CD14-positive monocyte (primary cell): ENCODE measurements at regions not wholly inside any gene's neighbourhood (a gene's known extent, or its start where the extent isn't known, plus 50 kb on each side); places are given as distances from the start of the nearest gene placed in this dataset.

Source experiments
- DNase-seq, 3 donors: peaks; one replicate each; pipeline ENCODE4 v3.0.0-alpha.2; 2011 to 2022
- H2AFZ ChIP-seq: 2 replicates; pipeline ENCODE4 v1.6.0; 2012; ENCODE audit warnings: mild to moderate bottlenecking, low read depth, low read length, inconsistent platforms; ENCODE audit not compliant: insufficient read depth, poor library complexity, severe bottlenecking
- H3K27ac ChIP-seq, 2 donors: 1 replicate in 1 of 2; 2 replicates in 1 of 2; pipeline ENCODE4 v1.5.1; 2012 to 2013; ENCODE audit warnings: low read length in 2 of 2, control low read depth in 1 of 2, inconsistent platforms in 1 of 2, low read depth in 1 of 2, mild to moderate bottlenecking in 1 of 2
- H3K27me3 ChIP-seq, 2 donors: one replicate each; pipeline versions ENCODE4 v1.6.0 to v1.6.1; 2011 to 2013; ENCODE audit warnings: low read length in 2 of 2; ENCODE audit not compliant: control insufficient read depth in 2 of 2, insufficient read depth in 2 of 2
- H3K36me3 ChIP-seq, 2 donors: replicated peaks in 1 of 2; 1 replicate in 1 of 2; 2 replicates in 1 of 2; pipeline versions ENCODE4 v1.5.1 to v1.6.1; 2012 to 2013; ENCODE audit warnings: low read length in 2 of 2, control low read depth in 1 of 2, inconsistent platforms in 1 of 2, mild to moderate bottlenecking in 1 of 2; ENCODE audit not compliant: insufficient read depth in 2 of 2, control insufficient read depth in 1 of 2
- H3K4me1 ChIP-seq, 2 donors: 1 replicate in 1 of 2; 2 replicates in 1 of 2; pipeline versions ENCODE4 v1.5.1 to v1.6.1; 2012 to 2013; ENCODE audit warnings: low read length in 2 of 2, control low read depth in 1 of 2, inconsistent platforms in 1 of 2, mild to moderate bottlenecking in 1 of 2, moderate library complexity in 1 of 2; ENCODE audit not compliant: insufficient read depth in 2 of 2, control insufficient read depth in 1 of 2
- H3K4me2 ChIP-seq: replicated peaks from 2 replicates; pipeline ENCODE3; 2012; ENCODE audit warnings: low read length, moderate library complexity, mild to moderate bottlenecking; ENCODE audit not compliant: poor library complexity, severe bottlenecking; ENCODE audit errors: extremely low read depth
- H3K4me3 ChIP-seq, 3 experiments: fragments of 200-600 bp in 1 of 3; sonication (generic) in 1 of 3; replicated peaks in 1 of 3; 1 replicate in 2 of 3; 2 replicates in 1 of 3; pipeline ENCODE4 v1.5.1; 2011 to 2013; ENCODE audit warnings: low read length in 3 of 3, mild to moderate bottlenecking in 3 of 3, control low read depth in 2 of 3, low read depth in 2 of 3, inconsistent platforms in 1 of 3, moderate library complexity in 1 of 3
- H3K79me2 ChIP-seq: 2 replicates; pipeline ENCODE4 v1.6.0; 2012; ENCODE audit warnings: mild to moderate bottlenecking, control low read depth, inconsistent platforms, low read length, moderate library complexity; ENCODE audit not compliant: insufficient read depth
- H3K9ac ChIP-seq: 2 replicates; pipeline ENCODE4 v1.6.0; 2017; ENCODE audit warnings: low read length, mild to moderate bottlenecking; ENCODE audit not compliant: insufficient read depth, poor library complexity, severe bottlenecking
- H3K9me3 ChIP-seq, 2 donors: replicated peaks in 1 of 2; 1 replicate in 1 of 2; 2 replicates in 1 of 2; pipeline versions ENCODE4 v1.5.1 to v1.6.1; 2012 to 2013; ENCODE audit warnings: low read length in 2 of 2, control low read depth in 1 of 2; ENCODE audit not compliant: control insufficient read depth in 1 of 2, insufficient read depth in 1 of 2
- H4K20me1 ChIP-seq: 2 replicates; pipeline ENCODE4 v1.6.0; 2012; ENCODE audit warnings: mild to moderate bottlenecking, low read length, control low read depth, moderate library complexity; ENCODE audit not compliant: insufficient read depth
- H3K27ac Mint-ChIP-seq, 7 donors: one replicate each; pipeline ENCODE4 v1.8.0; 2020; ENCODE audit warnings: mild to moderate bottlenecking in 7 of 7, mixed read lengths in 7 of 7, moderate library complexity in 6 of 7, inconsistent platforms in 2 of 7
- H3K27me3 Mint-ChIP-seq, 3 donors: one replicate each; pipeline ENCODE4 v1.8.0; 2021 to 2022; ENCODE audit warnings: low read depth in 3 of 3, mild to moderate bottlenecking in 3 of 3, mixed read lengths in 3 of 3, moderate library complexity in 3 of 3, inconsistent platforms in 1 of 3
- H3K36me3 Mint-ChIP-seq, 2 donors: one replicate each; pipeline ENCODE4 v1.8.0; 2020; ENCODE audit warnings: mixed read lengths in 2 of 2, inconsistent platforms in 1 of 2, mild to moderate bottlenecking in 1 of 2
- H3K4me1 Mint-ChIP-seq: one replicate; pipeline ENCODE4 v1.8.0; 2020; ENCODE audit warnings: mild to moderate bottlenecking, mixed read lengths
- H3K4me3 Mint-ChIP-seq, 2 donors: one replicate each; pipeline ENCODE4 v1.8.0; 2020; ENCODE audit warnings: mild to moderate bottlenecking in 2 of 2, mixed read lengths in 2 of 2, moderate library complexity in 1 of 2
- H3K9me3 Mint-ChIP-seq, 7 donors: one replicate each; pipeline ENCODE4 v1.8.0; 2020 to 2022; ENCODE audit warnings: mixed read lengths in 7 of 7, mild to moderate bottlenecking in 6 of 7, moderate library complexity in 6 of 7, inconsistent platforms in 2 of 7
- WGBS: methylation state at CpG from one replicate; pipeline ENCODE4 v1.1.5; 2013; ENCODE audit warnings: missing lambda C conversion rate; ENCODE audit not compliant: insufficient coverage; 5-methylcytosine and 5-hydroxymethylcytosine counted together
- intact Hi-C, 2 donors: fragments of 100-400 bp; cut with micrococcal nuclease; formaldehyde crosslinking; loops; one replicate each; pipeline versions ENCODE4 v1.15.0 to v1.15.1; 2023
- TF ChIP-seq, protein P1 (sequence below): fragments of 200-600 bp; IDR thresholded peaks from one replicate; pipeline ENCODE4 v1.8.0; 2022; ENCODE audit warnings: antibody characterized with exemption, mild to moderate bottlenecking

GRCh38 chr1:187038784-187039183 is 210.0 kb downstream of the PLA2G4A start:
- Mint-ChIP-seq H3K4me3 (no peak overlapping the region), H3K4me1 (no peaks in the 10 kb centered on the region), H3K36me3 (no peaks in the 10 kb centered on the region), H3K9me3 (peaks cover 7 to 14% (median 11%) of the 10 kb centered on the region in 7 donors), H3K27ac (no peak overlapping the region), H3K27me3 (peaks cover 0 to 2% (median 1%) of the 10 kb centered on the region in 3 donors)
- H3K4me2 ChIP-seq: no peak overlapping the region
- WGBS: 0% methylated on average over 1 of the region's 1 CpG
- no peaks in the 10 kb centered on the region for H3K27me3 ChIP-seq
- H3K4me1 ChIP-seq: no peaks in the 10 kb centered on the region
- no peak for DNase-seq
- no peaks in the 10 kb centered on the region for H3K79me2 ChIP-seq
- no peak overlapping the region for H3K4me3 ChIP-seq
- peaks cover 4 to 13% of the 10 kb centered on the region in 2 donors for H3K9me3 ChIP-seq
- no peak overlapping the region for H3K9ac ChIP-seq
- intact Hi-C loops: no loop called here
- no peak overlapping the region for H2AFZ ChIP-seq
- H3K27ac ChIP-seq: no peak overlapping the region
- H4K20me1 ChIP-seq: no peaks in the 10 kb centered on the region
- TF ChIP-seq, protein P1, sequence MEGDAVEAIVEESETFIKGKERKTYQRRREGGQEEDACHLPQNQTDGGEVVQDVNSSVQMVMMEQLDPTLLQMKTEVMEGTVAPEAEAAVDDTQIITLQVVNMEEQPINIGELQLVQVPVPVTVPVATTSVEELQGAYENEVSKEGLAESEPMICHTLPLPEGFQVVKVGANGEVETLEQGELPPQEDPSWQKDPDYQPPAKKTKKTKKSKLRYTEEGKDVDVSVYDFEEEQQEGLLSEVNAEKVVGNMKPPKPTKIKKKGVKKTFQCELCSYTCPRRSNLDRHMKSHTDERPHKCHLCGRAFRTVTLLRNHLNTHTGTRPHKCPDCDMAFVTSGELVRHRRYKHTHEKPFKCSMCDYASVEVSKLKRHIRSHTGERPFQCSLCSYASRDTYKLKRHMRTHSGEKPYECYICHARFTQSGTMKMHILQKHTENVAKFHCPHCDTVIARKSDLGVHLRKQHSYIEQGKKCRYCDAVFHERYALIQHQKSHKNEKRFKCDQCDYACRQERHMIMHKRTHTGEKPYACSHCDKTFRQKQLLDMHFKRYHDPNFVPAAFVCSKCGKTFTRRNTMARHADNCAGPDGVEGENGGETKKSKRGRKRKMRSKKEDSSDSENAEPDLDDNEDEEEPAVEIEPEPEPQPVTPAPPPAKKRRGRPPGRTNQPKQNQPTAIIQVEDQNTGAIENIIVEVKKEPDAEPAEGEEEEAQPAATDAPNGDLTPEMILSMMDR: no peak
- no peaks in the 10 kb centered on the region for H3K36me3 ChIP-seq

- Histone ChIP-seq H2AFZ (no peak overlapping the region), H3K9me3 (peaks cover 4 to 15% of the 10 kb centered on the region in 2 donors), H3K4me2 (no peak overlapping the region), H3K27ac (no peak overlapping the region), H3K9ac (no peak overlapping the region), H3K4me1 (no peaks in the 10 kb centered on the region), H3K36me3 (no peaks in the 10 kb centered on the region), H3K4me3 (no peak overlapping the region), H3K79me2 (no peaks in the 10 kb centered on the region), H3K27me3 (no peaks in the 10 kb centered on the region), H4K20me1 (no peaks in the 10 kb centered on the region)
- WGBS: 100% methylated on average over 2 of the region's 4 CpGs
- DNase-seq: no peak
- peaks cover 0 to 2% (median 1%) of the 10 kb centered on the region in 3 donors for H3K27me3 Mint-ChIP-seq
- TF ChIP-seq, protein P1: no peak
- intact Hi-C loops: no loop called here
- no peaks in the 10 kb centered on the region for H3K4me1 Mint-ChIP-seq
- H3K27ac Mint-ChIP-seq: no peak overlapping the region
- no peaks in the 10 kb centered on the region for H3K36me3 Mint-ChIP-seq
- no peak overlapping the region for H3K4me3 Mint-ChIP-seq
- H3K9me3 Mint-ChIP-seq: peaks cover 8 to 17% (median 12%) of the 10 kb centered on the region in 7 donors
Observed at GRCh38 chr1:187041104-187041503, 212.4 kb downstream of the PLA2G4A start.
